ENCODE measurements at regions not wholly inside any gene's neighbourhood (a gene's known extent, or its start where the extent isn't known, plus 50 kb on each side); places are given as distances from the start of the nearest gene placed in this dataset.

- ATAC-seq (no peak), DNase-seq (ENCODE audit: low spot score) (no peak)
- CTCF ChIA-PET: interaction anchor here (0.9 to 1.1 kb wide), 2 partner anchors 15 to 80 kb away, joined by 3 read pairs; no protein-coding TSS in a partner anchor
- POLR2A ChIA-PET: no interaction called here
- no peak for TF ChIP-seq ZMAT4 (CRISPR knock-in tag; IDR thresholded peaks at IDR 0.05)
- TF ChIP-seq ZNF416 (CRISPR knock-in tag; IDR thresholded peaks at IDR 0.05): no peak
- TF ChIP-seq SOX15 (CRISPR knock-in tag; IDR thresholded peaks at IDR 0.05): no peak
- TF ChIP-seq CTCF (IDR thresholded peaks at IDR 0.05): no peak
- TF ChIP-seq ZNF396 (CRISPR knock-in tag; IDR thresholded peaks at IDR 0.05; ENCODE audit: borderline replicate concordance): no peak
- no peak for TF ChIP-seq EMX1 (CRISPR knock-in tag; IDR thresholded peaks at IDR 0.05)
- no peak for TF ChIP-seq AFF4 (CRISPR knock-in tag; IDR thresholded peaks at IDR 0.05; ENCODE audit: borderline replicate concordance)
- no peak for TF ChIP-seq RORB (CRISPR knock-in tag; IDR thresholded peaks at IDR 0.05)
- no peak overlapping the region for H3K27ac Mint-ChIP-seq
- no peaks in the 10 kb centered on the region for H3K36me3 Mint-ChIP-seq
- no peaks in the 10 kb centered on the region for H3K9me3 Mint-ChIP-seq
- peaks cover 7% of the 10 kb centered on the region; the same call in 1 of the 2 replicates for H3K27me3 Mint-ChIP-seq (ENCODE audit: low read depth)
- H3K4me1 Mint-ChIP-seq: no peaks in the 10 kb centered on the region
- no peak overlapping the region for H3K4me3 Mint-ChIP-seq
These were observed 75.7 kb downstream of the POU3F3 start for GRCh38 chr2:104929663-104930062.

GRCh38 chr2:104930732-104931131 lies 76.8 kb downstream of the POU3F3 start:
- no peaks in the 10 kb centered on the region for H3K9me3 Mint-ChIP-seq
- ChIA-PET CTCF (interaction anchor here (1.1 kb wide), 1 partner anchor 14 kb away, joined by 3 read pairs; no protein-coding TSS in a partner anchor), POLR2A (no interaction called here)
- H3K4me1 Mint-ChIP-seq: no peaks in the 10 kb centered on the region
- H3K27ac Mint-ChIP-seq: no peak overlapping the region
- H3K4me3 Mint-ChIP-seq: no peak overlapping the region
- H3K27me3 Mint-ChIP-seq (ENCODE audit: low read depth): peaks cover 7% of the 10 kb centered on the region; the same call in 1 of the 2 replicates
- DNase-seq (ENCODE audit: low spot score) (no peak), ATAC-seq (no peak)
- H3K36me3 Mint-ChIP-seq: no peaks in the 10 kb centered on the region
- TF ChIP-seq IRF1 (CRISPR knock-in tag; IDR thresholded peaks at IDR 0.05) (no peak), ZNF532 (CRISPR knock-in tag; IDR thresholded peaks at IDR 0.05; ENCODE audit: borderline replicate concordance) (no peak), NFATC4 (CRISPR knock-in tag; IDR thresholded peaks at IDR 0.05) (no peak), ZNF396 (CRISPR knock-in tag; IDR thresholded peaks at IDR 0.05; ENCODE audit: borderline replicate concordance) (no peak), ETV6 (CRISPR knock-in tag; IDR thresholded peaks at IDR 0.05) (no peak), FOXJ3 (CRISPR knock-in tag; IDR thresholded peaks at IDR 0.05; ENCODE audit: borderline replicate concordance) (no peak), MYBL2 (CRISPR knock-in tag; IDR thresholded peaks at IDR 0.05) (no peak), ZNF121 (CRISPR knock-in tag; IDR thresholded peaks at IDR 0.05) (no peak), ZNF425 (CRISPR knock-in tag; conservative IDR thresholded peaks at IDR 0.05) (no peak), ESRRA (CRISPR knock-in tag; IDR thresholded peaks at IDR 0.05; ENCODE audit: borderline replicate concordance) (no peak), TEAD4 (CRISPR knock-in tag; IDR thresholded peaks at IDR 0.05) (no peak), NFYB (CRISPR knock-in tag; conservative IDR thresholded peaks at IDR 0.05; ENCODE audit: low read depth) (no peak), JUN (CRISPR knock-in tag; IDR thresholded peaks at IDR 0.05) (no peak)

Measured in WTC11 (cell line).